Right forelimb (tissue), 1 donor: ENCODE measurements at regions not wholly inside any gene's neighbourhood (a gene's known extent, or its start where the extent isn't known, plus 50 kb on each side); places are given as distances from the start of the nearest gene placed in this dataset.
"Not testable (repeated sequence)": the region's sequence is repeated elsewhere in the genome, so short reads cannot be mapped to it uniquely, and the experiment has no call there.

Experiments used
- DNase-seq: peaks from one replicate; pipeline ENCODE4 v3.0.0-alpha.2; 2018

DNA sequence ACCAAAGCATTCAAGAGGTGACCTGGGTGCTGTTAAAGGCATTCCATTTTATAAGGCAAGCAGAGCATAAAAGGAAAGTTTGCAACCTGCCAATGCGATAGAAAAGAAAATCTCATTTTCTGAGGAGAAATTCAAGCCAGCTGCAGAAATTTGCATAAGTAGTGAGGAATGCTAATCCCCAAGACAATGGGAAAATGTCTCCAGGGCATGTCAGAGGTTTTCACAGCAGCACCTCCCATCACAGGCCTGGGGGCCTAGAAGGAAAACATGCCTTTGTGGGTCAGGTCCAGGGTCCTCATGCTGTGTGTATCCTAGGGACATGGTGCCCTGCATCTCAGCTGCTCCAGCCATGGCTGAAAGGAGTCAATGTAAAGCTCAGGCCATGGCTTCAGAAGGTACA is 775.8 kb downstream of the IGSF11 start:
- DNase-seq = not testable (repeated sequence)

DNA sequence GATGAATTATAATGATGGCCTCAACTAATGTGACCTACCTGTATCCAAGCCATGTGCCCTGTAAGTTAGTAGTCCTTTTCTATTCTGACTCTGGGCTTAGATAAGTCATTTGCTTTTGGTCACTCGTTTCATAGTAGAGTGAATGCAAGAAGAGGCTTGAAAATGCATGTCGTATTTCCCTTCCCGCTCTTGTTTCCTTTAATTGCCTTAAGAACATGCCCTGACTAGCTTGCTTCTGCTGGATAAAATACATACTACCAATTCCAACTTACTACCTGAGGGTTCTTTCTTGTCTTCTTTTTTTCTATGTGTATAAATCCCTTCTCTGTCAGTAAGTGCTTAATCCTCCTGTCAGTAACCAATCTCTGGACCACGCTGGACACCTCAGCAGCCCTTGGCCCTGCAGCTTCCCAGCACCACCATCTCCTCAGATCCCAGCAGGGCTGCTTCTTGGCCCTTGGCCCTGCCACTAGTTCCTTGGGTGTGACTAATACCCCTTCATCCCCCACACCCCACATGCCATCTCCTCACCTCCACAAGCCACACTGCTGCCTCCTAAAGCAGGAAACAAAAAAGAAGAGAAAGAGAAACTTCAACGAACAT is 771.7 kb downstream of the IGSF11 start:
- DNase-seq = no peak

DNA sequence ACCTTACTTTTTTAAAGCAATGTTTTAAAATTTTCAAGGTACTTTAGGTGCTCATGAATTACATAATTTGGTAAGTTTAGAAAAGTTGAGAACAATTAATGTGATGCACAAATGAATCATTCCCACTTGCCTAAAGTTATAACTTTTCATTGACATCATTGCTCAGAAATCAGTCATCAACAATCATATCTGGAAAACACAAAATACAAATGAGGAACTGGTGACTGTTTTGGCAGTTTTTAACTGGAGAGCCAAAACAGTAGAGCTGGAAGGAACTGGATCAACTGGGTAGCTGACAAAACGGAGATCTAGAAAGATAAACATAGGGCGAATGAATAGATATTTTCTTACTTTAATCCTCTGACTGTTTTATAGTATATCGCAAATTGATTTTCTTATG is 767.1 kb downstream of the IGSF11 start:
- DNase-seq = no peak

DNA sequence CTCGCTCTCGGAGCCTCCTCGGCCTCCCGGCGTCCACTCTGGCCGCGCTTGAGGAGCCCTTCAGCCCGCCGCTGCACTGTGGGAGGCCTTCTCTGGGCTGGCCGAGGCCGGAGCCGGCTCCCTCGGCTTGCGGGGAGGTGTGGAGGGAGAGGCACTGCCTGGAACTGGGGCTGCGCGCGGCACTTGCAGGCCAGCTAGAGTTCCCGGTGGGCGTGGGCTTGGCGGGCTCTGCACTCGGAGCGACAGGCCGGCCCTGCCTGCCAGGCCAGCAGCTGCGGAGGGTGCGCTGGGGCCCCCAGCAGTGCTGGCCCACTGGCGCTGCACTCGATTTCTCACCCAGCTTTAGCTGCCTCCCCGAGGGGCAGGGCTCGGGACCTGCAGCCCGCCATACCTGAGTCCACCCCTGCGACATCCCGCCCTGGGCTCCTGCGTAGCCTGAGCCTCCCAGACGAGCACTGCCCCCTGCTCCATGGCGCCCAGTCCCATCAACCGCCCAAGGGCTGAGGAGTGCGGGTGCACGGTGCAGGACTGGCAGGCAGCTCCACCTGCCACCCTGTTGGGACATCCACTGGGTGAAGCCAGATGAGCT is 765.0 kb downstream of the IGSF11 start:
- no peak for DNase-seq

DNA sequence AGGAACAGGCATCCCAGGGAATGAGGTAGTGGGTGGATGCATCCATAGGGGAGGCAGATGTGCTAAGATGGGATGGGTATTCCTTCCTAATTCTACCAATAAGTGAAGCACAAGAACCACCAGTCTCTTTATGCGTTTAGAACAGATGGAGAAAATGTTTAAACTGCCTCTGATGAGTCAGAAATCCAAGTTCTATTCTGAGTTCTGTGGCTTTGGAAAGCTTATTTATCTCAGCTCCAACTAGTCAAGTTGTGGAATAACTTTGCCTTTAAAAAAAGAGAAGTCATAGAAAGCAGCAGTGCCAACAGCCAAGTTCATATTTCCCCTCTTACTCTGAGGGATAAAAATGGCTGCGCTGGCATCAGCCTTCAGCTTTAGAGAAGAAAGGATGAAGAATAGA is 761.7 kb downstream of the IGSF11 start:
- DNase-seq = no peak

DNA sequence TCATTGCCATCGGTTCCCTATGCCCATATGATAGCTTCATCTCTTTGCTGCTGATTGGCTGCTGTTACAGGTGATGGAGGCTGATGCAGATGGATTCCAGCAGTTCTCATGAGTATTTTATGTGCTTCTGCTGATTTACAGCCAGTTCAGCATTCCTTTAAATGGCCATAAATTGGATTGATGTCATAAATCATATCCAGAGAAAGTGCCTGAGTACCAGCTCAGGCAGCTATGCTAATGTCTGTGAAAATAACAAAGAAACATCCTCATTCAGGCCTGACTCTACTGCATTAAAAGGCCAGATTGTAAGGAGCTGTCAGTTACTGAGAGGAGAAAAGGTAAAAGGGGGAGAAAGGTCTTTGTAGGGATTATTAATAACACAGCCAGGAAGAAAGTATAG is 756.8 kb downstream of the IGSF11 start:
- no peak for DNase-seq

DNA sequence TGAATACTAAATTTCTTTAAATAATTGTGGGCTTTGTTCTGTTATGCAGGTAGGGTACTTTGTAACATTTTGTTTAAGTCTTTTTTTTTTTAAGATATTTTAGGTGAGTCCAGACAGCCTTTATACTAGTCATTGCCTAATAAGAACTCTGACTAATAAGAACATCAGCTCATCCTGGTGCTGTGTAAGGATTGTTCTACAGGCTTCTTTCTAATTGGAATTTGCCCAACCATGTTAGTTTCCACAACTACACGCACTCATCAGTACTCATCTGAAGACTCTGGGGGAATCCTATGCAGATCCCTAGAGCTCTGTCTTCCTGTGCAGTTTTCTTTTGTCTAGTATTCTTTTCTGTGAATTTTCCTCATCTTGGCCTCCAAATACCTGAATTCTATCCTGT is 741.8 kb downstream of the IGSF11 start:
- no peak for DNase-seq

DNA sequence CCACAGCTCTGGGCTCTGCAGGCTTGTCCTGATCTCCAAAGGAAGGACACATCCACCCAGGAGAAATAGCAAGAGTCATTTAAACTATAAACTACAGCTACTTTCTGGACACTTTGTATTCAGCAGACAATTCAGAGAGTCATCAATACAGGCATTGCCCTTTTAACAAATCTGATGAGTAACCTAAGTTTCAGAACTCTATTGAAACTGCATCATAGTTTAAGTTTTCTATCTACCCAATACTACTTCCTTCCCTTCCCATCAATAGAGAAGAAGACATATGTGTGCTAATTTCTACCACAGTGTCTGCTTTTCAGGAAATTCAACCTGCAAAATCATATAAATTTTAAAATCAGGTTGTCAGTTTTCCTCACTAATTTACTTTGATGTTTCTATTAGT is 736.5 kb downstream of the IGSF11 start:
- no peak for DNase-seq

DNA sequence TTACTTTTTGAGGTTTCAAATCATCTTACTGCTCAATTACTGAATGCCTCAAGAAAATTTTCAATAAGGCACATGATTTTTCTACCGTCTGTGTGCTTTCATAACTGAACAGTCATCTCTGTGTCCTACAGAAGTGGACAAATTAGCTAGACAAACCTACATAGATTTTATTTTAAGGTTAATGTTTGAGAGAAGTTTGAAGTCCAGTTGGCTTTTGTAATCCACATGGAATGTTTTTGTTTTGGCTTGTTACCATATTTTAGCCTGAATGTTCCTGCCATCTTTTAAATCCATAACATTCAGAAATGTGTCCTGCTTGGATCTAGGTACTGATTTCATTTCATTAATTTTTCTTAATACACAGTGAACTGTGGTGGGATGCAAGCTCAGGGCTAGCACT is 730.1 kb downstream of the IGSF11 start:
- no peak for DNase-seq

DNA sequence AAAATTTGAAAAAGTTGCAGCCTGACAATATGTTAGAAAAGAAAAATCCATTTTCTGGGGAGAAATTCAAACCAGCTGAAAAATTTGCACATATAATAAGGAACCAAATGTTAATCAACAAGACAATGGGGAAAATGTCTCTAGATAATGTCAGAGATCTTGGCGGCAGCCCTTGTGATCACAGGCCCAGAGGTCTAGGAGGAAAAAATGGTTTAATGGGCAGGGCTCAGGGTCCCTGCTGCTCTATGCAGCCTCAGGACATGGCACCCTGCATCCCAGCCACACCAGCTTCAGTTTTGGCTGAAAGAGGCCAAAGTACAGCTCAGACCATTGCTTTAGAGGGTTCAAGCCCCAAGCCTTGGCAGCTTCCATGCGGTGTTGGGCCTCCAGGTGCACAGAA is 701.9 kb downstream of the IGSF11 start:
- DNase-seq = no peak

DNA sequence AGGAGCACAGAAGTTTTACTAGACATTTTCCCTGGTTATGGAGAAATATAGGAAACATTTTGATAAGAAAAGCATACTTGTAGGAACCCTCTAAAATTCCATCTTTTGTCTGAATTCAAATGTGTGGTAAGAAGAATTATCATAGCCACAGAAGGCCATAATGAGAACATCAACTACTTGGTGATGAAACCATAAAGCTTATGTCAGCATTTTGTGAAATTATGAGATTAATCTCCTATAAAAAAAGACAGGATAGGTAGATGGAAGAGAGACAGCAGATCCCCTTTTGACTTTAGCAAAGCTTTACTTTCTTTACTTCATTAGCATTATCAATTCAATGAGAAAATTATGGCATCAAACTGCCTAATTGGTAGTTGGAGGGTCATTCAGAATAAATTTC is 697.0 kb downstream of the IGSF11 start:
- no peak for DNase-seq

DNA sequence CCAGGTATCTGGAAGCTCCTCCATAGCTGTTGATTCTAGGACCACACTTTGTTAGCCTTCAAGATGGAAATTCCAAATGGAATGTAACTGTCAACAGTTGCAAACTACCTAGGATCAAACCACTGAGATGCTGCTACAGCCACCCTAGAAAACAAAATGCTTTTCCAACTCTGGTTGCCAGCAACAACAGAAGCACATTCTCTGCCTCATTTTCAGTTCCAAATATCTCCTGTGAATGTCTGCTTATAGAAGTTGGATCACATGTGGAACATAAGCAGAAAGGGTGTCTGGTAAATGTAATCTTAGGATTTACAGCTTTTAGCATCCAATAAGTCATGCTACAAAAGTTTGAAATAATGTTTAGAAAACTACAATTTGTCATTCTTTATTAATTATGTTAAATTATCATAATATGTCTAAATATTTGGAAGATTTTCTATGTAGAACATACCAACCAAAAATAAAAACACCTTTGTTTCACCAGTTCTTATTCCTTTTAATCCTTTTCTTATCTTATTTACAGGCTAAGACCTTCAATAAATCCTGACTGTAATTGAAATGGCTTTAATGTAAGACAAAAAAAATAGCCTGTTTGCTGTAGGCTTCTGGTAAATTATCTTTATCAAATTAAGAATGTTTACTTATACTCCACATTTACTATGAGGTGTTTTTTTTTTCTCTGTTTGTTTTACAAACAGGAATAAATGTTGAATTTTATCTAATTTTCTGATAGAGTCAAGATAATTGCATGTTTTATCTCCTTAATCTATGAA is 687.1 kb downstream of the IGSF11 start:
- DNase-seq = no peak

DNA sequence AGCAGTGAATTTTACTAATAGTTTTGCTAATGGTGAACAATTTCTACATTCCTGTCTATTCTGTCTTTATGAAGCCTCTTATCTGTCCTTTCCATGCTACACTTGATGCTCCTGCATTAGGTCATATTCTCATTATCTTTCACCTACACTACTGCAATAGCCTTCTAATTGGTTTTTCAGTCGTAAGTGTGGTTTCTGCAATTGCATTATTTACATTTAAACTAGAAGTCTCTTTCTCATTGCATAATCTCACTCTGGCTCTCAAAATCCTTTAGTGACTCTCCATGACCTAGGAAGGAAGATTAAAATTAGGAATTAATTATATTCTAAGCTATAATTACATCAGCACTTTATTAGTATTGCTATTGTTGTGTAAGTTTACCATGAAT is 686.5 kb downstream of the IGSF11 start:
- DNase-seq = no peak

DNA sequence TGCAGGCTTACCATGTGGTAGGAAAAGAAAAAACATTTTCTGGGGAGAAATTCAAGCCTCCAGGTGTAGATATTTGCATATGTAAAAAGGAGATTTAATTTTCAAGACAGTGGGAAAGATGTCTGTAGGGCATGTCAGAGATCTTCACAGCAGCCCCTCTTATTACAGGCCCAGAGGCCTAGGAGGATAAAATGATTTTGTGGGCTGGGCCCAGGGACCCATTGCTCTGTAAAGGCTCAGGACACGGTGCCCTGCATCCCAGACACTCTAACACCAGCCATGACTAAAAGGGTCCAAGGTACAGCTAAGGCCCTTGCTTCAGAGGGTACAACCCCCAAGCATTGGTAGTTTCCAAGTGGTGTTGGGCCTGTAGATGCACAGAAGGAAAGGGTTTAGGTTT is 680.1 kb downstream of the IGSF11 start:
- no peak for DNase-seq

DNA sequence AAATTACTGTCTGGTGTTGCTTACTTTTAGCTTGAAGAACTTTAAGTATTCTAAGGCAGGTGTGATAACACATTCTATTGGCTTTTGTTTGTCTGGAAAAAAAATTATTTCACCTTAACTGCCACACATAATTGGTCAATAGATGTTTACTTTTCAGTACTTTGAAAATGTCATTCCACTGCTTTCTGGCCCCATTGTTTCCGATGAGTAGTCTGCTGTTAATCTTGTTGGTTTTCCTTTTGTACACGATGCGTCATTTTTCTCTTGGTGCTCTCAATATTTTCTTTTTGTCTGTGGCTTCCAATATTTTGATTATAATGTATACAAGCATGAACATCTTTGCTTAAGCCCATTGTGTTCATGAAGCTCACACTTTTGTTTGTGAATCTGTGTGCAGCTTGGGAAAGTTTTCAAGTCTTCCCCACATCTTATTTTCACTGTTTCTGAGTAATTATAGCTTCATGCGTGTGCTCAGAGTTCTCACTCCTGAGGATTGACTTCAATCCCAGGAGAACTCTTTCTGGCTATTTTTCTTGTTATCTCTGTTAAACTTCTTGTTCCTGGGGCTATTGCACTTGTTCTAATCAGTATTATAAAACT is 664.7 kb downstream of the IGSF11 start:
- no peak for DNase-seq

DNA sequence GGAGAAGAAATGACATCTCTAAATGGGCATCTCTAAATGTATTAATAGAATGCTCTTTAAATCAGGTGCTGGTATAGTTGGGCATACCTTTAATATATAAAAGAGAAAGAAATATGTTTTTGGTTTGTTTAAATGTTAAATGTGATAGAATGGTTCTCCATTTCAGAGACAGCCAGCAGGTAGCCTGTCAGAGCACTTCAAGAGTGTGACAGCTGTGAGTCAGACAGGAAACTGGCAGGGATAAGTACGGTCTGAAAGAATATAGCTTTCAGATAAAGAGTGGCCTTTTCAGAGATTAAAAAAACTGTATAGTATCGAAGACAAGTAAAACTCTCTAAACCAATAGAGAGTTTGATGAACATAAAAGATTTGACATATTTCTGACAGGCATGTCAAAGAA is 654.1 kb downstream of the IGSF11 start:
- no peak for DNase-seq

DNA sequence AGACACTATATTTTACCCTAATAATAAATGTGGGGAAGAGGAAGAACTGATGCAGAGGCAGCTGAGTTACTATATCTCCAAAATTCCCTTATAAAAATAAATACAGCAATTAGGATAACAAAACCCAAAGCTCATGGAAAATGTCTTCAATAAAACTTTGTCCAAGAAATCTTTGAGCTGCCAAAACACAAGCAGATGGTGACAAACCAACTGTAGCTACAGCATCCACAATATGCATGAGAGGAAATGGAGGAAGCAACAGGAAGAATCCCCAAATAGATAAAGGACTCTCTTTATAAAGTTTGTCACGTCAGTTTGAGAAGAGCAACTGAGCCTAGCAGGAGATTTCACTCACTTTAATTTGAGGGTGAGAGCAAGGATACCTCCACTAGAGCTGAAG is 638.2 kb downstream of the IGSF11 start:
- DNase-seq = no peak

DNA sequence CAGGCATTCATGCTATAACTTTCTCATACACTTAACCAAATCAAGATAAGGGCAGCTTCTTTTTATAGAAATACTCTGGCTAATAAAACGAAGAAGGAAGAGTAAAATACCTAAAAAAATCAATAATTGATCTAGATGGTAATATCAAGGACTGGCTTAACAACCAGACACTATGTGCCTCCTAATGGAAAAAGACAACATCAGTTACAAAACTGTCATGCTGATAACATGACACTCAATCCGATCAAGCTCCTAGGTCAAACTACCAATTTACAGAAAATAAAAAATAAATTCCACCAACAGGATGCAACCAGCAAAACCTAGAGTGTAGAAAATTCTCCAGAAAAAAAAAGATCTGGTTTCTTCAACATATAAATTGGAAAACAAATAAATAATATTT is 634.6 kb downstream of the IGSF11 start:
- DNase-seq = no peak

DNA sequence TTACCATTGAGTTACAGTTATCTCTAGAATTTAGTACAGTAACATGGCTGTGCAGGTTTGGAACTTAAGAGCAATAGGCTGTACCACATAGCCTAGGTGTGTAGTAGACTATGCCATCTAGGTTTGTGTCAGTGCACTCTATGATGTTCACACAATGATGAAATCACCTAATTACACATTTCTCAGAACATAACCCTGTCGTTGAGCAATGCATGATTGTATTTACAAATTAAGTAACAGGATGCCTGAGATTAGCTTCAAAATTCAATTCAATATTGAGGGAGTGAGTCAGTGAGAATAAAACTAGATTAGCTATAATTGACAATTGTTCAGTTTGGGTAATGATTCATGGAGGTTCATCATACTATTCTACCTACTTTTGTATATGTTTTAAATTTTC is 633.8 kb downstream of the IGSF11 start:
- no peak for DNase-seq

DNA sequence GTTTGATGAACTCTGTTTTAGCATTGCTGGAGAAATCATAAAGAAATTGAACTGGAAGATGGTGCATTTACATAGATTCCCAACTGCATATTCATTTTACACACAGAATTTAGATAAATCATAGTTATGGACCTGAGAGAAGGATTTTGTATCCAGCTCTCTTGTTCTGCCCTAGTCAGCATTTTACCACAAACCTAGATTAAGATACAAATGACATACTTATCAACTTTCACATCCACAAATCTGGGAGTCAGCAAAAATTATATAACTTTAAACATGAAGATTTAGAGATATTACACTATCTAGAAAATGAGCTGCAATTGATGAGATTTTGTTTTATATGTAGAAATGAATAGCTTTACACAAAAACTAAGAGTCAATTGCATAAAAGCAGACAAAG is 632.8 kb downstream of the IGSF11 start:
- DNase-seq = no peak

DNA sequence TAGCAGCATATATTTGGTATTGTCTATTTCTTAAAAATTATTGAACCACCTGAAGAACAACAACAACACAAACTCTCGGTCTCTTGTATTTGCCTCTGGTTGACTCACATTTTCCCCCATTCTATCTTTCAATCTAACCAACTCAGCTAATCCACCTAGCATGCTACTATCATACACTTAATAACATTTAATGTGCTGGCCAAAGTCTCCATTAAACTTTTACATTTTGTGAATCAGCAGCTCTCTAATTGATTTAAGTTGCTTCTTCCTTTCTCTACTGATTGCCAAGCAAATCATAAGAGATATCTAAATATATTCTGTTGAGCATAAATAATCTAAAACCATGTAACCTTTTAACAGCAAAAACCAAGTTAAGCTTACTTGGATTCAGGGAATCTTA is 631.7 kb downstream of the IGSF11 start:
- DNase-seq = no peak

DNA sequence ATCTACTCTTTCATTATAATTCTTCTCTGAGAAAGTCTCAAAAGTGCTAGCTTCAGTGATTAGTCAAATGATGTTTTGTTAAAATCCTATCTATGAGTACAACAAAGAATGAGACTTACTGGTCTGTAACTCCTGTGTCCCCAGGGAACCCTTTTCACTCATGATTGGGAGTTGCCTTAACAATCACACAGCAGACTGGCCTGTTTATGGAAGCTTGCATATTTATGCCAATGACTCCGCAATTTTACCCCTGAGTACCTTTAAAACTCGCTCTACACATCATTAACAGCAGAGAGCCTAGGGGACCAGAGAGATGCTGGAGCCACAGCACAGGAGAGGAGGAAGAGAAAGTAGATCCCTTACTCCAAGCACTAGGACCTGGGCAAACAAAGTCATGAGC is 628.1 kb downstream of the IGSF11 start:
- no peak for DNase-seq

DNA sequence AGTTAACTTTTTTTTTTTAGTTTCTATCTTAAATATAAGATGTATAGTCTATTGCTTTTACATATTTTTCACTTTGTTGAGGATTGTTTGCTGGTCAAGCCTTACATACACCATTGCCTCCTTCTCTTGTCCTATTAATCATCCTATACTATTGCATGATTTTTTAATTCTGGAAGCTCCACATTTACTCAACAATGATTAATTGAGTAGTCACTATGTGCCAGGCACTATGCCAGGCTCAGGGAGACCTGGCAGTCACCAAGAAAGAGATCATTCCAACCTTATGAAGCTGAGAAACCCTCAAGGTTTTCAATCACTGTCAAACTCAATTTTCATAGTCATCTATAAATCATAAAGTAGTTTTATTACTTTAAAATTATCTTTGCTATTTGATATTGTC is 626.2 kb downstream of the IGSF11 start:
- no peak for DNase-seq

DNA sequence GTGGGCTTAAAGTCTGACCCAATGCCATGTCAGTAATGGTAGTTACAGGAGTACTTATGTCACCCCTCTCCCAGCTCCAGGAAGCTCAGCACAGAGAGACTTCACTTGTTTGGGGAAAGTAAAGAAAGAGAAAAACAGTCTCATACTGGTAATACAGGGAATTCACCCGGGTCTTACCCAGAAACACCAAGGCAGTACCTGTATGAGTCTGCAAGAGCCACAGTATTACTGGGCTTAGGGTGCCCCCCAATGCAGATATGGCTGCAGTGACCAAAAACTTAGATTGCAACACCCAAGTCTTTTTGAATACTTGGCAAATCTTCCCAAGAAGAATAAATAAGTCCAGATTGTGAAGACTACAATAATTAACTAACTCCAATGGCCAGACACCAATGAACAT is 622.1 kb downstream of the IGSF11 start:
- DNase-seq = no peak
